ENCODE measurements at regions not wholly inside any gene's neighbourhood (a gene's known extent, or its start where the extent isn't known, plus 50 kb on each side); places are given as distances from the start of the nearest gene placed in this dataset.

DNA sequence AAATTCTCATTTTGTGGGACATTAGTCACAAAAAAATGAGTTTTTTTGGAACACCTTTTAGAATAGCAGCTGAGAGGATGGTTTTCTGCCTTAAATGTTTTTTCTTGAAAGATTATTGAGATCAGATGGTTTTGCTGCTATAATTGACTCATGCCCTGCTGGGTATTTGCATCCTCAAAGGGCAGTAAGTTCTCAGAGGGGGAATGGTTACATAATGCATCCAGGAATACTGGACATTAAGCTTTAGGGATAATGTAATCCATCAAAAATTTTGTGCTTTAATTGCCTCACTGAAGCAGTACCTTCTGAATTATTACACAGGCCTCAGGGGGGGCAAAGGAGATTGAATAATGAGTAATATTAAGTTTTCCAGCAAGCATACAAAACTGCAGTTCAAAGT is 866.3 kb upstream of the SPRY2 start:
- ChIA-PET POLR2A (ENCODE audit: unreplicated experiment) (no interaction called here), CTCF (no interaction called here)
- H3K27me3 ChIP-seq (ENCODE audit: low read length) = no peaks in the 10 kb centered on the region
- no peaks in the 10 kb centered on the region for H3K79me2 ChIP-seq (ENCODE audit: low read length)
- H3K9me2 ChIP-seq (replicated peaks; ENCODE audit: low read length) = no peaks in the 10 kb centered on the region
- no peak overlapping the region for H3K4me2 ChIP-seq (ENCODE audit: low read length)
- BruUV-seq (replicated peaks) = no TSS peak
- TF ChIP-seq EZH2 (IDR thresholded peaks at IDR 0.05; ENCODE audit: low read length, unreplicated experiment) = no peak
- TF ChIP-seq EZH2phosphoT487 (IDR thresholded peaks at IDR 0.05; ENCODE audit: borderline replicate concordance, low read length) = no peak
- TF ChIP-seq CTCF (conservative IDR thresholded peaks at IDR 0.05; ENCODE audit: low read depth, low read length) = no peak
- no peaks in the 10 kb centered on the region for H4K20me1 ChIP-seq (ENCODE audit: low read length)
- no peaks in the 10 kb centered on the region for H3K9me3 ChIP-seq (ENCODE audit: low read length)
- intact Hi-C loops (cut with micrococcal nuclease) = no loop called here
- DNase-seq = no peak
- H3K9ac ChIP-seq (ENCODE audit: low read length) = no peak overlapping the region
- H3K27ac ChIP-seq (ENCODE audit: low read length) = no peak overlapping the region
- H2AFZ ChIP-seq (ENCODE audit: low read length) = no peak overlapping the region
- no peaks in the 10 kb centered on the region for H3F3A ChIP-seq (ENCODE audit: low read length, unreplicated experiment)
- no peaks in the 10 kb centered on the region for H3K4me1 ChIP-seq (ENCODE audit: insufficient read depth, low read length)
- ATAC-seq = no peak
- no peak overlapping the region for H3K4me3 ChIP-seq (ENCODE audit: low read length)
- no peaks in the 10 kb centered on the region for H3K36me3 ChIP-seq (ENCODE audit: low read depth, low read length)

DNA sequence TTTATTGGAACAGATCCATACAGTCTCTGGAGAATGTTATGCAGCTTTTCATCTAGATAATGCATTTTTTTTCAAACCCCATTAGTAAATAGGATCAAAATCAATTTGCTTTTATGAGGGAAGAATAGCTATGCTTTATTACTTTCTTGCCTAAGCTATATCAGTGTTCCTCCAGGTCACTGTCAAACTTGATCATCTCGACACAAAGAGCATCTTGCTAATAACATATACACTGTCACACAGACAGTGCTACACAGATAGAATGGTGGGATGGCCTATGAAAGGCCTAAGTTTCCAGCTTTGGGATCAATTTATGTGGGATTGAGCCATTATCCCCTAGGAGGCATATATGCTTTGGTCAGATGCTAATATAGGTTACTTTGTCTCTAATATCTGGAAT is 862.9 kb upstream of the SPRY2 start:
- Histone ChIP-seq H3K9me3 (ENCODE audit: low read length) (no peaks in the 10 kb centered on the region), H3K4me2 (ENCODE audit: low read length) (no peak overlapping the region), H3F3A (ENCODE audit: low read length, unreplicated experiment) (no peaks in the 10 kb centered on the region), H3K9ac (ENCODE audit: low read length) (no peak overlapping the region), H3K4me3 (ENCODE audit: low read length) (no peak overlapping the region), H3K4me1 (ENCODE audit: insufficient read depth, low read length) (no peaks in the 10 kb centered on the region), H3K79me2 (ENCODE audit: low read length) (no peaks in the 10 kb centered on the region), H3K9me2 (replicated peaks; ENCODE audit: low read length) (no peaks in the 10 kb centered on the region), H2AFZ (ENCODE audit: low read length) (no peak overlapping the region), H4K20me1 (ENCODE audit: low read length) (no peaks in the 10 kb centered on the region), H3K27ac (ENCODE audit: low read length) (no peak overlapping the region), H3K27me3 (ENCODE audit: low read length) (no peaks in the 10 kb centered on the region), H3K36me3 (ENCODE audit: low read depth, low read length) (no peaks in the 10 kb centered on the region)
- ATAC-seq (no peak), DNase-seq (no peak)
- TF ChIP-seq EZH2phosphoT487 (IDR thresholded peaks at IDR 0.05; ENCODE audit: borderline replicate concordance, low read length) = no peak
- TF ChIP-seq CTCF (conservative IDR thresholded peaks at IDR 0.05; ENCODE audit: low read depth, low read length) = no peak
- no peak for TF ChIP-seq EZH2 (IDR thresholded peaks at IDR 0.05; ENCODE audit: low read length, unreplicated experiment)
- no TSS peak for BruUV-seq (replicated peaks)
- ChIA-PET POLR2A (ENCODE audit: unreplicated experiment) (no interaction called here), CTCF (no interaction called here)
- intact Hi-C loops (cut with micrococcal nuclease) = no loop called here

DNA sequence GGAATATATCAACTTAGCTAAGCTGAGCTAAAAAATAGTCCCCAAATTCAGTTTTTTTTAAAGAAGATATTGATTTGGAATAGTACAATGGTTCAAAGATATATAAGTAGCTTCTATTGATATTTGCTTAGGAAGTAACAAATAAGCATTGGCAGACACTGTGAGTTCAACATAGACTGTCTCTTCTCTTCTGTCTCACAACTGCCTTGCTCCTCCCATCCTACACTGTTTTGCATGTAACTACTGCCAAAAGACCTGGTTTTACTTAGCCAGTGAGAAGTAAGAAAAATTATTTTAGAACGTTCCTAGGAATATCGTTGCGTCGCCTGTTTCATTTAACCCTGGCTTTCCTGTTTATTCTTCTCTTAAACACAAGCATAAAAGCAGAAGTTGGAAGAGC is 859.0 kb upstream of the SPRY2 start:
- Histone ChIP-seq H3K9me3 (ENCODE audit: low read length) (no peaks in the 10 kb centered on the region), H3K27ac (ENCODE audit: low read length) (no peak overlapping the region), H3K9me2 (replicated peaks; ENCODE audit: low read length) (no peaks in the 10 kb centered on the region), H3K27me3 (ENCODE audit: low read length) (no peaks in the 10 kb centered on the region), H4K20me1 (ENCODE audit: low read length) (no peaks in the 10 kb centered on the region), H3K4me2 (ENCODE audit: low read length) (no peak overlapping the region), H2AFZ (ENCODE audit: low read length) (no peak overlapping the region), H3K4me3 (ENCODE audit: low read length) (no peak overlapping the region), H3K9ac (ENCODE audit: low read length) (no peak overlapping the region), H3K4me1 (ENCODE audit: insufficient read depth, low read length) (no peaks in the 10 kb centered on the region), H3K36me3 (ENCODE audit: low read depth, low read length) (no peaks in the 10 kb centered on the region), H3K79me2 (ENCODE audit: low read length) (no peaks in the 10 kb centered on the region), H3F3A (ENCODE audit: low read length, unreplicated experiment) (no peaks in the 10 kb centered on the region)
- DNase-seq (no peak), ATAC-seq (no peak)
- no TSS peak for BruUV-seq (replicated peaks)
- ChIA-PET POLR2A (ENCODE audit: unreplicated experiment) (no interaction called here), CTCF (no interaction called here)
- TF ChIP-seq EZH2 (IDR thresholded peaks at IDR 0.05; ENCODE audit: low read length, unreplicated experiment) (no peak), CTCF (conservative IDR thresholded peaks at IDR 0.05; ENCODE audit: low read depth, low read length) (no peak), EZH2phosphoT487 (IDR thresholded peaks at IDR 0.05; ENCODE audit: borderline replicate concordance, low read length) (no peak)
- intact Hi-C loops (cut with micrococcal nuclease) = no loop called here
